HT-29 (cell line): ENCODE measurements at regions not wholly inside any gene's neighbourhood (a gene's known extent, or its start where the extent isn't known, plus 50 kb on each side); places are given as distances from the start of the nearest gene placed in this dataset.
"Not testable (repeated sequence)": the region's sequence is repeated elsewhere in the genome, so short reads cannot be mapped to it uniquely, and the experiment has no call there.

Experiments
- DNase-seq: peaks from one replicate; pipeline ENCODE4 v3.0.0-alpha.2; 2015; ENCODE audit warnings: low spot score

DNA sequence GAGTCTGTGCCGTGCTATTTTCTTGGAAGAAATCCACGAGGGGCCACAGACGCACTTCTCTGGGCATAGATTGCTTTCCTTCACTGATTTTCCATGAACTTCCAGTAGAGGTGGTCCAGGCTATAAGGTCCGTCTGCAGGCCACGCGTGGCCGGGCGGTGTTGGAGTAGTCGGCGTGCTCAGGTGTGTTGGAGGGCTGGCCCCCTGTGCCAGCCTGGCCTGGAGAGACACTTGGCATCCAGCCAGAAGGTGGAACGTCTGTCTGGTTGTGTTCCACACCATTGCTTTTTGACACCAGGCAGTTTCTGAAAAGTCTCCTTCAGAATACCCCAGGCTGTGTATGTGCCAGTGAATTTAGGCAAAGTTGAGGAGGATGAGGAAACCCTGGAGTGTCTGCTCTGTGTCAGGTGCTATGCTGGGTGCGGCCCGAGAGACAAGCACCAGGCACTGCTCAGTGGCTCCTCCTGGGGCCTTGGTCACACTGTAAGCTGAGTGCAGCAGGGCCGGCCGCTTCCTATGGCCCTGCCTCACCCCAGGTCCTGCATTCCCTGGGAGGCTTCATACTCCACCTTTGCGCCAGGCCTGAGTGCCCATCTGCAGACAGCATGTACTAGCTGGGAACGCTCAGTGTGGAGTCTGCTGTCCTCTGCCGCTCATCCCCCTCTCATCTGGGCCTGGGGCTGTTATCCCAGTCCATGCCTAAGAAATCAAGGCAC lies 52.1 kb upstream of the TAMM41 start:
- DNase-seq: no peak

DNA sequence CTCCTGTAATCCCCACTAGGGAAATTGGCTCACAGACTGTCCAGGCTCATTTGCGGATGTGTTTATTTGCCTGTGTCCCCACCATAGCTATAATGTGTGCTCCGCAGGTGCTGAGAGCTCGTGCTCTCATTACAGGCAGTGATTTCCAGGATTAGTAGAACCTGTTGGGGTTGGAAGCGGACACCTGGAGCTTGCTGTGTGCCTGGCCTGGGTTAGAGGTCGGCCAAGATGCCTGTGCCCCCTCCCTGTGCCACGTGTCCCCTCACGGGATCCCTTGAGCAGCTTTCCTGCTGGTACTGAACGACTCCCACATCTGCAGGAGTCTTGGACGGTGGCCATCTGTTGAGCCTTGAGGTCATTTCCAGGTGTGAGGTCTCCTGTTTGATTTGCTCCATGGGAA lies 52.7 kb upstream of the TAMM41 start:
- not testable (repeated sequence) for DNase-seq

DNA sequence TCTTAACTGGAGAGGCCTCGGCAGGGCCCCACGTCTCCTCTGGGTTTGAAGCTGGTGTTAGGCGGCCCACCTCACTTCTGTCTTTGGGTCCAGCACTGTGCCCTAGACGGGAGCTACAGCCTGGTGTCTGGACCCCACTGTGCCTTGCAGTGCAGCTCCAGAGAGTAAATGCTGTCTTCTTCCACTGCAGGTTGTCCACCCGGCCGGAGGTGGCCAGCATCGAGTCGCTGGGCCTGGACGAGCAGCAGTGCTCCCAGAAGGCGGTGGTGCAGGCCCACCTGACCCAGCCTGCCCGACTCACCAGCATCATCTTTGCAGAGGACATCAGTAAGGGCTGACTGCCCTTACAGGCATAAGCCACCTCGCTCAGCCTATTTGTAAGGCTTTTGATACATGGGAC lies 53.1 kb upstream of the TAMM41 start:
- DNase-seq: no peak

DNA sequence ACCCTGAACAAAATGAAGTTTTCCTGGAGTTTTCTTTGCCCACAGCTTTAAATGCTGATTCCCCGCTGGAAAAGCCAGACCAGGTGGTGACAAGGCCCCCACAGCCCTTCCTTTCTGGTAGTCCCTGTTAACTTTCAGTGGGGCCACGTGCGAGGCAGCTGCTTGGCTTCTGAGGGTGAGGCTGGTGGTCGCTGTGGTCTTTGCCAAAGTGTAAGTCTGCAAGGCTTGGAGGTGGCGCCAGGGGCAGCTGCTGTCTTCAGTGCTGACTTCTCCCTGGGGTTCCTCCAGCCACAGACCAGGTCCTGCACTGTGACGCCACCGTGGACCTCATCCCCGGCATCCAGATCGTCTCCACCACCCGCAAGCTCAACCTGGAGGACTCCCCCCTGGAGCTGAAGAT lies 54.1 kb upstream of the TAMM41 start:
- no peak for DNase-seq

DNA sequence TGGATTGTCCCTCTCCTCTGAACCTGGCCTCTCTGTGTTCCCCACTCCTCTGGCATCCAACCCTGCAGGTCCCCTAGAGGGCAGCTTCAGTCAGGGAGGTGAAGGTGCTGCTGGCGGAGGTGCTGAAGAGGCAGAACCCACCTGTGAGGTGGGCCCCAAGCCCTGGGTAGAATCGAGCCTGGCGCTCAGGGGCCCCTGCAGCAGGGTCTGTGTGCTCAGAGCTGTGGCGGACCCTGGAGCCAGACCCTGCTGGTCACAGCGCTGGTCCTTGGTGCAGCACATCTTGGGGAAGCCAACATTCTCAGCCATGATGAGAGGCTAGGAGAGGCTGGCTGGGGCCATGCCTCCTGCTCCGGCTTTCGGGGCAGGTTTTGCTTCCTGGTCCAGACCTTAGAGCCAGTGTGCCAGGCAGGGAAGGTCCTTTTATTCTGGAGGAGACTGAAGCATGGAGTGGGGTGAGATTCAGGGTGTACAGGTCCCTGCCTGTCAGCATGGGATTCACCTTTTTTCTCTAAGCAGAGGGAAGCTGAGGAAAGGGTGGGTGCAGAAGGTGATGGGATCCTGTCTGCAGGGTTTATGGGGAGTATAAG lies 54.7 kb upstream of the TAMM41 start:
- no peak for DNase-seq

DNA sequence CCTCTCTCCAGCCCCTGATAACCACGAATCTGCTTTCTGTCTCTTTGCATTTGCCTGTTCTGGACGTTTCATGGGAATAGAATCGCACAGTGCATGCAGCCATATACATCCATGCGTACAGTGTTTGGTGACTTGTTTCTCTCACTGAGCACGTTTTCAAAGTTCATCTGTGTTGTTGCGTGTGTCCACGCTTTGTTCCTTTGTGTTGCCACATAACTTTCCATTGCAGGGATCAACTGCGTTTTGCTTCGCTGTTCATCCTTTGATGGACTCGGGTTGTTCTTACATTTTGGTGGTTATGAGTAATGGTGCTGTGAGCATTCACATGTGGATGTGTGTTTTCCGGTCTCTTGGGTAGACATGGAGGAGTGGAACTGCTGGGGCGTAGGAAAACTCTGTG lies 56.4 kb upstream of the TAMM41 start:
- DNase-seq: no peak

DNA sequence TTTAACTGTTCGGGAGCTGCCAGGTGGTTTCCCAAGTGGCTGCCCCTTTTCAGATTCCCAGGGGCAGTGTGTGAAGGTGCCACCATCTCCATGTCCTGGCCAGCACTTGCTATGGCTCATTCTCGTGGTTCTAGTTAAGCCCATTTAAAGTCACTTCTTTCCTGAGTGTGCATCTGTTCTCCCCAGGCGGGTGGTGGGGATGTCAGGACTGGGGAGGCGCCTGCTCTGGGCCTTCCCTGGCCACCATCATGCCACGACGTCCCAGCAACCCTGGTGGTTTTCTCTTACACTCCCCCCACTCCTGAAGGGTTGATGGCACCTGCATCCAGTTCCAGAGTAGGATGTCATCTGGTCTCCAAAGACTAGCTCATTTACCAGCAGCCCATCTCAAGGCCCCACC lies 56.8 kb upstream of the TAMM41 start:
- no peak for DNase-seq

DNA sequence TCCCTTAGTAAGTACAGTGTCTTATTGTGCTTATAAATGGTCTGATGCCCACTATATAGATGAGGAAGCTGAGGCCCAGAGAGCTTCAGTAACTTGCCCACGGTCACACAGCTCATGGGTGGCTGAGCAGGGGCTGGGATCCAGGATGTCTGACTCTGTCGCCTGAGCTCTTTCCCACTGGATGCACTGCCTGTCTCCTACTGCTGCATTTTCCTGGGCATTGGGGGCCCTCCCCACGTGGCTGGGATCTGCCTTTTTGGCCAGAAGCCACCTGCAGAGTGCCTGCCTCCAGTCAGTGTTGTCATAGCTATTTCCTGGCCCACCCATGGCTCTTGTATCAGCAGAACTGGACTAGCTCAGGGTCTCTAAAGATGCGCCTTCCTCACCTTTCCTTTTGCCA lies 57.5 kb upstream of the TAMM41 start:
- no peak for DNase-seq

DNA sequence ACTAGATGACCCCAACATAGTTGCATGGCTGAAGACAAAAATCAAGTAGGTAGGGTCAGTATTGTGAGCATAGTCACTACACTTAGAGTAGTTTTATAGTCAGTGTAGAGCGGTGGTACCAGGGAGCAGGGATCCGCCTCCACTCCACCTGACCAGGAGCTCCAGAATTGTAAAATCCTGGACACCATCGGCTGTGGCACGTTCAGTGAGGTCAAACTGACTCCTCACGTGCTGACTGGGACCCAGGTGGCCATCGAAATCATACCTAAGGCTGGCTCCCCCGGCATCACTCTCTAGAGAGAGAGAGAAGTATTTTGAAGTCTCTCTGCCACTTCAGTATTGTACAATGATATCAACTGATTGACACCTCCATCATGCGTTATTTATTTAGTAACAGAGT lies 59.7 kb upstream of the TAMM41 start:
- no peak for DNase-seq

DNA sequence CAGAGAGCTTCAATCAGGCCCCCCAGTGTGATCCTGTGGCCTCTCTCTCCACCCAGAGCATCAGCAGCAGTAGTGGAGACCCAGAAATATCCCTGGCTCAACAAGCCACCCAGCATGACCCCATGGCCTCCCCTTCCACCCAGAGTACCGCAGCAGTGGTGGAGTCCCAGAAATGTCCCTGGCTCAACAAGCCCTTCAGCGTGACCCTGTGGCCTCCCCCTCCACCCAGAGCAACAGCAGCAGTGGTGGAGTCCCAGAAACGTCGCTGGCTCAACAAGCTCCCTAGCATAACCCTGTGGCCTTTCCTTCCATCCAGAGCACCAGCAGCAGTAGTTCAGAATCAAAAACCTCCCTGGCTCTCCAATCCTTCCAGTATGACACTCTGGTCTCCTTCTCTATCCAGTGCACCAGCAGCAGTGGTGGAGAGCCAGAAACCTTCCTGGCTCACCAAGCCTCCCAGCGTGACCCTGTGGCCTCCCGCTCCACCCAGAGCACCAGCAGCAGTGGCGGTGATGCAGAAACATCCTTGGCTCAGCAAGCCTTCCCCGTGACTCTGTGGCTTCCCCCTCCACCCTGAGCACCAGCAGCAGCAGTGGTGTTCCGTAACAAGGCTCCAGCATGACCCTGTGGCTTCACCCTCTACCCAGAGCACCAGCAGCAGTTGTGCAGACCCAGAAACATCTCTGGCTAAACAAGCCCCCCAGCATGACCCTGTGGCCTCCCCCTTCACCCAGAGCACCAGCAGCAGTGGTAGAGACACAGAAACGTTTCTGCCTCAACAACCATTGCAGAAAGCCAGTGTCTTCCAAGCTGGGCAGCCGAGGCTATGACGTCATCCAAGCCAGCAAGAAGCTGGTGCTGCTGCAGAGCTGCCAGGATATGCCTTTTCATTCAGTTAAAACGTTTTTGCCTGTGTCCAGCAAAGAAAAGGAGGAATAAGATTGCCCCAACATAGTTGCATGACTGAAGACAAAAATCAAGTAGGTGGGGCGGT lies 61.3 kb upstream of the TAMM41 start:
- no peak for DNase-seq

DNA sequence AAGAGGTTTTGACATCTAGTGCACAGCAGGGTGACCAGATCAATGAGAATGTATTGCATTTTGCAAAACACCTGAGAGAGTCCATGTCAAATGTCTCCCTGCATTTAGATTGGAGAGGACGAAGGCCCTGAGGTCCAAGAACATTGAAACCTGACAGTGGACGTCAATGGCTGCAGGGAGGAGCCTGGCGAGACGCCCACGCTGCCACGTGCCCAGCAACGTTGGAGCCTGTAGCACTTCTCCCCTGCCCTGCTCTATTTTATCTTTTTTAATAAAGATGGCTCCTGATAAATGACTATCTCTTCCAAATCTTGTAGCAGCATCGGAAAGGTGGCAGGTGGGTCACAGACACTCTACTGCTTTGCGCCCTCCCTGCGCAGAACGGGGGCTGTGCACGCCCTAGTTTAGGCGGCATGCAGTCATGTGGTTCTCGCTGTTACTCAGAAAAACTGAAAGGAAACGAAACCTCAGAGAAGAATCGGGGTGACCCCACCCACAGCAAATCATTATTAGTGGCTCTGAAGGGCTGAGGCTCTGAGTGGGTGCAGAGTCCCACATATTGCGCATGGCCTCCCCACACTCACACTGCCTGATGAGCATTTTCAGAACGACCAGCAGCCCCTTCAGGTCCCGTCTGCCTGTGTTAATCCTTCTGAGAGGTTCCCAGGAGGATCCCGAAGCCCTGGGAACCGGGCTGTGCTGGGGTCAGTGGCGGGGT lies 62.5 kb upstream of the TAMM41 start:
- DNase-seq: no peak

DNA sequence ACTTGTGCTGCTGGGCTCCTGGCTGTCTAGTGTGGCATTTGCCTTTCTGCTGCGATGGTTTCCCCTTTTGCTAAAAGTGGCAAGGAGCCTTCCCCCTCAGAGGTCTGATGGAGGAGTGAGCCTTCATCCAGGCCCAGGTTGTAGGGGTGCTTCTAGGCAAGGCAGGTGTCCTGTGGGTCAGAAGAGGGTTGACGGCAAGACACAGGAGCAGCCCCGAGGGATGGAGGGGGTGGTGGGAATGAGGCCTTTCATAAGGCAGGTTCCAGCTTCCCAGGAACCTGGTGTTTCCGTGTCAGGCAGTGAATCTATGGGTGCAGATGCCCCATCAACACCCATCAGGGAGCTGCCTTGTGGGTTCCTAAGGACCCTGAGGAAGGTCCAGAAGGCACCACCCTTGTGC lies 63.0 kb upstream of the TAMM41 start:
- no peak for DNase-seq

DNA sequence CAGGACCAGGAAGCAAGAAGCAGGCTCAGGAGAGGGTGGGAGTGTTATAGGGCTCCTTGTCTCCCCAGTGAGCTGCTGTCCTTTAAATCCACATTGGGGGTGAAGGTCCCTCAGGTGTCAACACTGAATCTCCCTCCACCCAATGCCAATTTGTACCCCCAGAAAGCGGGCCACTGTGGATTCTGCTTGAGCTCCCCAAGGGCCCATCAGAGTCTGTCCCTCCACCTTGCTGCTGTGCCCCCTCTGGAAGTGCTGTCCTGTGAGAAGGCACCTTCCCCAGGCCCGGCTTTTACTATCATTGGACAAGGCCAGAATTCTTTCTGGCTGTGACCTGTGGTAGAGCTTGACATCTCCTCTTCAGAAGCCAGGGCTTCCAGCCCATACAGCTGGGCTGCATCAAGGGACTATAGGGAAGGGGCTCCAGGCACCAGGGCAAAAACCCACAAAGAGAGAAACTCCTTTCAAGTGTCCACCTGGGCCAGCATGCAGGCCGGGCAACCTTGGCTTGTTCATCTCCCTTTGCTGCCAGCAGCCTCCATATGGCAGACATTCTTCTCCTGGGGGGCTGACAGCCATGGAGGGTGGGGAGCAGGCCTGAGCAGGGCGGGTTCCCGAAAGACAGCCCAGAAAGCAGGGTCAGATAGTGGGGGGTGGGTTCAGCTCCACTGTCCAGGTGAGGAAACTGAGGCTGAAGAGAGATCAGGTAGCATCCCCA lies 63.7 kb upstream of the TAMM41 start:
- DNase-seq: not testable (repeated sequence)

DNA sequence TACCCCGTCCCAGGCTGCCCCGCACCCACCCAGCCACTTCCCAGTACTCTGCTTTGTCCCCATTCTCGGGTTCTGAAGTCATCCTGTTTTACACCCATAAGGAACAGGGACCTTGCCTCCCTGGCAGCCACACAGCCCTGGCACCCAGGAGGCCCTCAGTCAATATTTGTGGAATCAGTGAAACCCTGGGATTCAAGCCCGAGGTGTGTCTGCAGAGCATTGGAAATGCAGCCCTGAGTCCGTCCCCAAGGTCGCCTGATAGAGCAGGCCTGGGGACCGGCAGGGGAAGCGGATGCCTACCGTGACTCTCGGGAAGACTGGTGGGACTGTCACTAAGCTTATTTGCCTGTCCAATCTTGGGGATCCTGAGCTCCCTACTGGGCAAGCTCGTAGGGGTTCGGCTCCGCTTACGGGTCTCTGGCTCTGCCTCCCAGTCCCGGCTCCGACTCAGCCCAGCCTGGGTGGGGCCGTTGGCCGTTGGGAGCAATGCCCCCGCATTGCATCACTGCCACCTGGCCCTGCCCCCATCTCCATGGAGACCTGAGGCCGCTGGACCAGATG lies 64.4 kb upstream of the TAMM41 start:
- no peak for DNase-seq

DNA sequence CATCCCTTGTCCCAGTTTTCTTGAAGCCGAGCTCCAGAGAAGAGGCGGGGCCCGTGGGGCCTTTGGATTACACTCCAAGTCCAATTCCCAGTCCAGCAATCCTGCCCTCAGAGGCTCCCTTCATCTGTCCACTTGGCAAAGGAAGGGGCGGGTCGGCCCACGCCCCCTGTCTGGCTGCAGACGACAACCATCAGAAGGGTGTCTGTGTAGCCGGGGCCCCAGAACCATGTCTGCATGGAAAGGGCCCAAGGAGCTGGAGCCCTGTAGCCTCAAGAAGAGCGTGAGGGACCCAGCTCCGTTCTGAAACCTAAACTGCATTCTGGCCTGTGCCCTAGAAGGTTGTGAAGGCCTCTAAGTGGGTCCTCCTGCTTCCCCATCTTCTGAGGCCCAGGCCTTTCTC lies 65.2 kb upstream of the TAMM41 start:
- DNase-seq: not testable (repeated sequence)

DNA sequence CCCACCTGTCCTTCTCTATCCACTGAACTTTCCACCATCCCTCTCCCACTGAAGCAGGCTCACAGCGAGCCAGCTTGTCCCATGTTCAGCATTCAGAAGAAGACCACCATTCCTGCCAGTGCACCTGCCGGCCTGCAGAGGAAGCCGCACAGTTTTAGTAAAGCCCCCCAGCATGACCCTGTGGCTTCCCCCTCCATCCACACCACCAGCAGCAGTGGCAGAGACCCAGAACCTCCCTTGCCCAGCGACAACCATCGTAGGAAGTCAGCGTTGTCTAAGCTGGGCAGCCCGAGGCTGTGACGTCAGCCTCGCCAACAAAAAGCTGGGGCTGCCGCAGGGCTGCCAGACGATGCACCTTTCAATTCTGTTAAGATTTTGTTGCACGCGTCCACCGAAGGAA lies 66.6 kb upstream of the TAMM41 start:
- no peak for DNase-seq

DNA sequence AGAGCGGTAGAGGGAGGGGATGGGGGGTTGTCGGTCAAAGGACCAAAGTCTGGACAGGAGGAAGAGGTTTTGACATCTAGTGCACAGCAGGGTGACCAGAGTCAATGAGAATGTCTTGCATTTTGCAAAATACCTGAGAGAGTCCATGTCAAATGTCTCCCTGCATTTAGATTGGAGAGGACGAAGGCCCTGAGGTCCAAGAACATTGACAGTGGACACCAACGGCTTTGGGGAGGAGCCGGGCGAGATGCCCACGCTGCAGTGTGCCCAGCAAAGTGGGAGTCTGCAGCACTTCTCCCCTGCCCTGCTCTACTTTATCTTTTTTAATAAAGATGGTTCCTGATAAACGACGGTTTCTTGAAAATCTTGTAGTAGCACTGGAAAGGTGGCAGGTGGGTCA lies 67.4 kb upstream of the TAMM41 start:
- DNase-seq: no peak

DNA sequence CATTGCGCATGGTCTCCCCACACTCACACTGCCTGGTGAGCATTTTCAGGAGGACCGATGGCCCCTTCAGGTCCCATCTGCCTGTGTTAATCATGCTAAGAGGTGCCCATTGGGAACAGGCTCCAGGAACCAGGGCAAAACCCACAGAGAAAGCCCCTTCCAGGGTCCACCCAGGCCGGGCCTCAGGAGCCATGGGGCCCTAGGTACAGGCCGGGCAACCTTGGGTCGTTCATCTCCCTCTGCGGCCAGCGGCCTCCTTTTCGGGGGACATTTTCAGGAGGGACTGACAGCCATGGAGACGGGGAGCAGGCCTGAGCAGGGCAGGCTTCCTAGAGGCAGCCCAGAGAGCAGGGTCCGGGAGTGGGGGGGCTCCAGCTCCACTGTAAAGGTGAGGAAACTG lies 68.0 kb upstream of the TAMM41 start:
- no peak for DNase-seq

DNA sequence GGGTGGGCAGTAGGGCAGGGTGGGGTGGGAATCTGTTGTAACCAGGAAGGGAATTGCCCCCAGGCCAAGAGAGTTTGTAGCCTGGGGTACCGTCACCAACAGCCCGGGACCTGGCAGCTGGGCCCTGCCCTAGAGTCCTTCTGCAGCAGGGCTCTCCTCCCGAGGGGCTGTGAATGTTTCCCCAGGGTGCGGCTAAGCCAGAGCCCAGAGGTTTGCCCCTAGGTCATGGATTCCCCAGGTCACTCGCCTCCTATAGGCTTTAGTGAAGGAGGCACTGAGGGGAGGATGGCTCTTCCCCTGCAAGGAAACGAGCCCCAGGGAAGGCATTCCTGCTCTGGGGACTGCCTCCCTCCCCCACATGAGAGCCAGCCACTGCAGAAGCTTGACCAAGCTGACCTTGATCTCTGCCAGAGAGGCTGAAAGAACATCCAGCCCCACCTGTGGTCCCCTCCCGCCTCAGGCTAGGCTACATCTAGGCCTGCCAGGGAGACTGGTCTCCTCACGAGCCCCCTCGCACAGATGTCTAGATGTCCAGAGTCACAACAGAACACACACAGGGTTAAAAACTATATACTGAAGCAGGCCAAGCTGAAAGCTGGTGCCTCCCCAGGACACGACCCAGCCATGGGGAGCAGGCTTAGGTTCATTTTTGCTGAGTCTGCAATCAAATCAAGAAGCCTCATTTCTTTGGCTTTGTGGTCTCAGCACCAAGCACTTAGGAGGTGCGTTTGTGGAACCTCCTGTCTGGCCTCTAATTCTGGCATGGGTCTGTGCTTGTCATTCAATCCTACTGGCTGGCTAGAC lies 69.1 kb upstream of the TAMM41 start:
- DNase-seq: no peak

DNA sequence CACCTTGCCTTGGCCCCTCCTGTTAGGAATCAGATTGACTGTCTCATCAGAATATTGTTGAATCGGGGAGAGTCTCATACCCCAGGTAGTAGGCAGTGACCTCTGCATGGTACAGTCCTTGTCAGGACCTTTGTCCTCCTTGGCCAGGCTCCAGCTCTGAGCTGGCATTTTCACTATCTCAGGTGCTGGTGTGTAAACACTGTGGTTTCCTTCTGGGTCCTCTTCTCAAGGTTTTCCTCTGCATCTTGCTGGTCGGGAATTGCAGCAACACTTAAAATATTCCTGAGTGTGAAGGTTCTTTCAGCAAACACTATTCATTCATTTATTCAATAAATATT lies 69.7 kb upstream of the TAMM41 start:
- DNase-seq: not testable (repeated sequence)
